ENCODE measurements at regions not wholly inside any gene's neighbourhood (a gene's known extent, or its start where the extent isn't known, plus 50 kb on each side); places are given as distances from the start of the nearest gene placed in this dataset.
A peak's percentile ranks its signal among the peaks of the same experiment; 100 is the strongest.

GRCh38 chr3:28934126-28934813 lies 346.6 kb upstream of the RBMS3 start:
- intact Hi-C loops (cut with DNase I): no loop called here
- no peak for DNase-seq

DNA sequence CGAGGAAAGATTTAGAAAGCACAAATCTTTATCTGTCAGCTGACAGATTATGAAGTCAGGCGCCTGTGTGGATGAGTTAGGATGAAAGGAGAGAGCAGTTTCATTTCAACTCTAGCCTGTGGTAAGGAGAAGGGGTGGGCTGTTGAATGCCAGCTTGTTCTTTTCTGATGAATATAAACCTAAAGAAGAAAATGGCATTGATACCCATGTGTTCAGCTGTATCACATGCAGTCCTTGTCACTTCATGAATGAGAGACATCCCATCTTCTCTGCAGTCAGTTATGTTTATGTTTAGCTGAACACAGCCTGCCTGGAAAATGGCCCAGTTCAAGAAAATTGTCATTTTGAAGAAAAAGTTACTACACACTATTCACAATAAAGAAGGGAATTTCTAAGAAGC lies 345.7 kb upstream of the RBMS3 start:
- no peak for DNase-seq
- intact Hi-C loops (cut with DNase I): no loop called here

DNA sequence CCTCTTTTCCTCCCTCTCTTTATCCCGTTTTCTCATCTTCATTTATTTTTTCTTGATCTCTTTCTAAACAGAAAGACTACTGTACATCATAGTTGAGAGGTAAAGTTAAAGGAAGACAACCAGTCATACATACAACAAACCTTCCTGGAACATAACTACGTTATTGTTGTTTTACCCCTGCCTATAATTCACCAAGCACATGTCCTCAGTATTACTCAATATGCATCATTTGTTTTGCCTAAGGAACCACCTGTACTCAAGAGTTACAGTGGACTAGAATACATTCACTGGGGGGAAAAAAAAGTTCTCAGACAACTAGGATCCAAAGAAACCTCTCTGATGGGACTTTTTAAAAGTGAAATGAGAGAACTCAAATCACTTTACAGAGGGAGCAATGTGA lies 344.7 kb upstream of the RBMS3 start:
- intact Hi-C loops (cut with DNase I): no loop called here
- DNase-seq: no peak

DNA sequence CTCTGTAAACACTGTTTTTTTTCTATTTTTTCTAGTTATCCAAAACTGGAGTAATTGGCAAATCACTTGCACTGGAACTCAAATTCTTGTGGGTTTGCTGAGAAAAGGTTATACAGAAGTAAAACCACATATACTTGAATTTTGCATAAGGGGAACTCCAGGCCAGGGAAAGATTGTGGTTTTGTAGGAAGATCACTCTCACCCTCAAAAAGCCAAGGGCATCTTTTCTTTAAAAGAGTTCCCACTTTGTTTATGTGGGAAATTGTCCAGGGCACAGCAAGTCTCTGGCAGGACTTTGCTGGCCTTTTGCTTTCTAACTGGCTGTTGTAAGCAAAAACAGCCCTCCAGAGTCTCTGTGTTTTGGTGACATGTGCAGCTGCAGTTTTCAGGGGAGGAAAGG lies 340.3 kb upstream of the RBMS3 start:
- intact Hi-C loops (cut with DNase I): no loop called here
- DNase-seq: peak in 2 of 10 donors; percentile 10 to 14

DNA sequence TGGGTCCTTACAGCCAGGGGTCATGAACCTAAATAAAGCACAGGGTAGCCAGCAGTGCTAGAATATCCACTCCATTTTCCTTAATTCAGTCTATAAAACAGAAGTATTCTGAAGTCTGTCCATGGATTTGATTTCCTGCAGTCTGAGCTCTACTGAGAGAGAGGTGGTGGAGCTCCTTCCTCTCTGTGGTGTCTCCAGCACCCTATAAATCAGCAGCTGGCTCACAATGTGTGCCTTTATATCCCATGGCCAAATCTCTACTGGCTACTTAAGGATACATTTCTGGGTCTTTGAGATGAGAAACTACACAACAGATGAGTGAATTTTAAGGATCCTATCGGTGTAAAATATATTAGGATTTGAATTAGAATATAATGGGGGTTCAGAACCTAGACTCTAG lies 339.9 kb upstream of the RBMS3 start:
- DNase-seq: no peak
- intact Hi-C loops (cut with DNase I): no loop called here

GRCh38 chr3:28947061-28947460 lies 333.8 kb upstream of the RBMS3 start:
- no peak for DNase-seq
- intact Hi-C loops (cut with DNase I): no loop called here

GRCh38 chr3:28947751-28948150 lies 333.1 kb upstream of the RBMS3 start:
- no peak for DNase-seq

GRCh38 chr3:28948685-28949084 lies 332.2 kb upstream of the RBMS3 start:
- DNase-seq: no peak
- intact Hi-C loops (cut with DNase I): no loop called here

More at GRCh38 chr3:28947751-28948150, 333.1 kb upstream of the RBMS3 start:
- intact Hi-C loops (cut with DNase I): no loop called here

DNA sequence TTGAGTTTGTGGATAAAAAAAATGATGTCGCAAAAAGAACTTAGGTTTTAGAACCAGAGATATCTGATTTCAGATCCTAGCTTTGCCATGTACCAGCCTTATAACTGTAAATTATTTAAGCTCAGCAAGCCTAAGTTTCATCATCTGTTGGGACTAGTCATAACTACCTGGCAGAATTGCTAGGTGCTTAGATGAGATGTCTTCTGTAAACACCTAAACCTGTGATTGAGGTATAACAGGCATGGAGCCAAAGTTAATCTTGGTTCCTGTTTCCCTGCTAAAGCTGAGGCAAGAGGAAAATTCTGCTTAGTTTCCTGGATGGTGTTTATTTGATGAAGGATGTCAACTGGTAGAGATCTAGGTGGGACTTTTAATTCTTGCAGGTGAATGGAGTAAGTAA lies 331.3 kb upstream of the RBMS3 start:
- intact Hi-C loops (cut with DNase I): no loop called here
- DNase-seq: no peak

DNA sequence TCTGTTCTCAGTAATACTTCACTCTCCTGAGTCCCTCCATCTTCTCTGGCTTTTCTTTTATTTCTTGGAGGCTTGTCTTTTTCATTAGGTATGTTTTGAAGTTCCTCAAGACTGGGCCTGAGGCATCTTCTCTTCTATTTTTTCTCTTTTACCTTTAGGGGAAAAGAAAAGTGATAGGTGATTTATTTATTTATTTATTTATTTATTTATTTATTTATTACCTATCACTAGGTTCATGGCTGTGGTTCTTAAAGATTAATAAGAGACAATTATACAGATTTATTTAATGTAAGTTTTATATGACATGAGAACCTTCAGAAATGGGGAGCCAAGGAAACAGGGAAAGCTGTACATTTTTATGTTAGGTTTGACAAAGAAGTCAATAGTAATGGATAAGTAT lies 330.3 kb upstream of the RBMS3 start:
- intact Hi-C loops (cut with DNase I): no loop called here
- DNase-seq: no peak

DNA sequence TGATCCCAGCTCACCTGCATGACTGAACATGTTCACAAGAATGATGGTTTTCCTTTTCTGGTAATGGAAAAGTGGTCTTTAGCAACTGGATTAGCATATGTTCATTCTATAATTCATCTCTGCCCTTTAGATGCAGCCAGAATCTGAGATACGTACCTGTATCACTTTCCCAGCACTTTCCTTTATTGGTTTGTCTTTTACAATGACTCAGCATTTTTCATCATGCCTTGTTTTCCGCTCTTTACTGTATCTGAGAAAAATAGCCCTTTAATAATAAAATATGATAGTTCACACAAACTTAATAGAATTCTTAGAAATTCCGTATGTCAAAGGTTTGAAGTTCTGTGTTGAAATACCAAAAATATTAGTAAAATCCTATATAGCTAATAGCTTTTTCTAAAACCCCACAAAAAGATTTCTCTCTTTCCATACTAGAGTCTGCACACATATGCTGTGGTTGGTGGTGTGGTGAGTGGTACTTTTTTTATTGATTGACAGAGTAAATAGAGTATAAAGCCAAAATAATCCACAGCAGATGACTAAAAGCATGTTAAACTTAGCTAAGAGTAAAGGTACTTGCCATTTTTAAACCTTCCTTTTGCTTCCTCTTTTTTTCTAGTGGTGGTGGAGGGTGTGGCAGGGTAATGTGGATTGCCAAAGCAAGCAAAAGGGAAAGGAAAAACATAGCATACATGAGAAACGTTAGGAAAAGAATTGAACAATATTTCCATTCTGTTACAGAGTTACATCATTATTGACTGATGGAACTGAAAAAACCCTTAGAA lies 328.9 kb upstream of the RBMS3 start:
- intact Hi-C loops (cut with DNase I): no loop called here
- no peak for DNase-seq

- intact Hi-C loops (cut with DNase I): no loop called here
- DNase-seq: peak in 1 of 10 donors; percentile 61
Observed at GRCh38 chr3:28958656-28959055, 322.2 kb upstream of the RBMS3 start.

DNA sequence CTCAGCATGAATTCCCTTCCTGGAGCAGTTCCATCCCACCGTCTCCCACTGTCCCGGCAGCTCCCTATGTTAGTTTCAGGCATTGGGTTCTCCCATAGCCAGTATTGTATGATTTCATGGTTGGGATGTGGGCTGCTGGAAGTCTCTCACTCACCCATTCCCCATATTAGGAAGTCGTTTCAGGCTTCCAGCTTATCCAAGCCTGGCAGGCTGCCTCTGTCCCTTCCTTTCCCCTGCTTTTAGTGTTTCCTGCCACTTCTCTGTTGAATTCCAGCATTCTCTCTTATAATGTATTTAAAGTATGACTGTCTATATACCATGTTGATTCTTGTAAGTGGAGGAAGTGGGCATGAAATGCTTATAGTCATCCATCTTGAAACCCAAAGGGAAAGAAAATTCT lies 309.7 kb upstream of the RBMS3 start:
- DNase-seq: peak in 1 of 10 donors; percentile 16
- intact Hi-C loops (cut with DNase I): no loop called here

GRCh38 chr3:28972921-28973320 lies 307.9 kb upstream of the RBMS3 start:
- intact Hi-C loops (cut with DNase I): no loop called here
- no peak for DNase-seq

- no peak for DNase-seq
- intact Hi-C loops (cut with DNase I): no loop called here
Observed at GRCh38 chr3:28973609-28974008, 307.3 kb upstream of the RBMS3 start.

GRCh38 chr3:28978092-28978491 lies 302.8 kb upstream of the RBMS3 start:
- intact Hi-C loops (cut with DNase I): no loop called here
- DNase-seq: no peak

DNA sequence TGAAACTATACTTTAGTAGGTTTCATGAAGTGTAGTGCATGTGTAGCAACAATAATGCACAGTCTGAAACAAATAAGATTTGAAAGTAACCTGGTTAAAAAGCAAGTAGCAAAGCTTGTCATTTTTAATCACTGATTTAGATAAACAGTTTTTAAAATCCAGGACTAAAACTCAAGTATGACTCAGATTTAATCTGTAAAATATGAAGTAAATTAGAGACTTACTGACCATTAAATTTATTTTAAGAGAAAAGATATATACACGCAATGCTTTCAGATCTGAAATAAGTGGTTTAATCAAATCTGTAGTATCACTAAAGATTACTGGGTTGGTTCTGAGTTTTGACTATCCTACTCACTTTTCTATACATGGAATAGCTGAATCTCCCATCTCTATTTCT lies 300.7 kb upstream of the RBMS3 start:
- intact Hi-C loops (cut with DNase I): no loop called here
- DNase-seq: no peak

- DNase-seq: no peak
Observed at GRCh38 chr3:28980631-28981030, 300.2 kb upstream of the RBMS3 start.

GRCh38 chr3:28982906-28983305 lies 298.0 kb upstream of the RBMS3 start:
- DNase-seq: no peak
- intact Hi-C loops (cut with DNase I): no loop called here

More at GRCh38 chr3:28980631-28981030, 300.2 kb upstream of the RBMS3 start:
- intact Hi-C loops (cut with DNase I): no loop called here

DNA sequence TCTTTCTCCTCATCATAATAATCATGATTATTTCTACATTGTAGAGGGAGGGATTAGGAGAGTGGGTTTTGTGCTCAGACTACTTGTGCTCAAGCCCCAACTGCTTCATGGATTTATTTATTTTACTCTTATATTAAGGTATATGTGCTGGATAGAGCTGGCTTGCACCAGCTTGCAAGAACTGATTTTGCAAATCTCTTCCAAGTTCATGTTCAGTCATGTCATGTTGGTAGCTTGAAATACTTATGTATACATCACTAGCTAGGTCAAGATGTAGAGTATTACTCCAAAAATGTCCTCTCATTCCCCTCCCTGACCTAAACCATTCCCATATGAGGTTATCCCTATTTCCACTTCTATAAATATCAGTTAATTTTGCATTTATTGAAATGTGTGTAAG lies 293.9 kb upstream of the RBMS3 start:
- intact Hi-C loops (cut with DNase I): no loop called here
- no peak for DNase-seq

DNA sequence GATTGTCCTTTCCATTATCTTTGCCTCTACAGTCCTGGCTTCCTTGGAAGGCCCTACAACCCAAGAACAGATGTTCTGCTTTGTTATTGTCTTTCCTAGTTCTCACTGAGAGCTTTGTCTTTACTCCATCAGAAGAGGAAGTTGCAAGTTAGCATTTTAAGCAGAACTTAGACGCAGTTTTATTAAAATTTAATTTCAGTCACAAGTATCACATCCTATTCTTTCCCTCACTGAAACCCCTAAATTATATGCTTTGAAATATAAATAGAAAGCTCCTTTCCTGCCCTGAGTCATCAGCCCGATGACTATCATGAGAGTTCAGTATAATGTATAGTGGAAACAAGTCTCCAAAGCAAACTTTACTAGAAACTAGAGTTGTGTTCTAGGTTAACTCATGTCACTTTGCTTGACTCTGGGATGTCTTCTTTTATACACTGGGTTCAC lies 291.2 kb upstream of the RBMS3 start:
- DNase-seq: no peak
- intact Hi-C loops (cut with DNase I): no loop called here
